ENCODE measurements at regions not wholly inside any gene's neighbourhood (a gene's known extent, or its start where the extent isn't known, plus 50 kb on each side); places are given as distances from the start of the nearest gene placed in this dataset.

DNA sequence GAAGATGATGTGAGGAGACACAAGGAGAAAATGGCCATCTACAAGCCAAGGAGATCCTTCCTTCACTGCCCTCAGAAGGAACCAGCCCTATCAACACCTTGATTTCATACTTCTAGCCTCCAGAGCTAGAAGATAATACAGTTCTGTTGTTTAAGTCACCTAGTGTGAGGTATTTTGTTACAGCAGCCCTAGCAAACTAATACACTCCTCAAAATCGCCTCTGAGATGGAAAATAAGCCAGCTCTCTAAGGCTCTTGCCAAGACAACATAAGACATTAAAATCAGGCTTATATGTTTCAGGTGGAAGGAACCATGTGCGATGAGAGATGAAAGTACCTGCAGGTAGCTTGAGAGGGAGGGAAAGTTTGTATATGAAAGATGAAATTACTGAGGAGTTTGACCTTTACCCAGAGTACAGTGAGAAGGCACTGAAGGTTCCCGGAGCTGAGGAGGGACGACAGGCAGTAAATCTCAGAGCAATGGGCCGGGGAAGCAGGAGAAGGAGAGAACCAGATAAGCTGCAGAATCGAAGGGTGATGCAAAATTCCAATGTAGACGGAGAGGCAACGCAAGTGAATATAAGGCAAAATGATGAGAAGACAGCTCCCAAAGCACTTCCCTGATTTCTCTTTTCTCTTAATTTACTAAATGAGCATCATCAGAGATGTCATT lies 84.7 kb downstream of the HHIPL2 start:
- Mint-ChIP-seq H3K9me3 (peaks cover 41% of the 10 kb centered on the region), H3K27me3 (ENCODE audit: low read depth) (no peaks in the 10 kb centered on the region), H3K4me3 (no peak overlapping the region; the same call in 1 of the 2 replicates), H3K36me3 (peaks cover 10% of the 10 kb centered on the region), H3K27ac (no peak overlapping the region), H3K4me1 (peaks cover 3% of the 10 kb centered on the region)
- no peak for ATAC-seq
- no peak for TF ChIP-seq SMAD3 (CRISPR knock-in tag; IDR thresholded peaks at IDR 0.05; ENCODE audit: borderline replicate concordance)
- TF ChIP-seq, protein P1, sequence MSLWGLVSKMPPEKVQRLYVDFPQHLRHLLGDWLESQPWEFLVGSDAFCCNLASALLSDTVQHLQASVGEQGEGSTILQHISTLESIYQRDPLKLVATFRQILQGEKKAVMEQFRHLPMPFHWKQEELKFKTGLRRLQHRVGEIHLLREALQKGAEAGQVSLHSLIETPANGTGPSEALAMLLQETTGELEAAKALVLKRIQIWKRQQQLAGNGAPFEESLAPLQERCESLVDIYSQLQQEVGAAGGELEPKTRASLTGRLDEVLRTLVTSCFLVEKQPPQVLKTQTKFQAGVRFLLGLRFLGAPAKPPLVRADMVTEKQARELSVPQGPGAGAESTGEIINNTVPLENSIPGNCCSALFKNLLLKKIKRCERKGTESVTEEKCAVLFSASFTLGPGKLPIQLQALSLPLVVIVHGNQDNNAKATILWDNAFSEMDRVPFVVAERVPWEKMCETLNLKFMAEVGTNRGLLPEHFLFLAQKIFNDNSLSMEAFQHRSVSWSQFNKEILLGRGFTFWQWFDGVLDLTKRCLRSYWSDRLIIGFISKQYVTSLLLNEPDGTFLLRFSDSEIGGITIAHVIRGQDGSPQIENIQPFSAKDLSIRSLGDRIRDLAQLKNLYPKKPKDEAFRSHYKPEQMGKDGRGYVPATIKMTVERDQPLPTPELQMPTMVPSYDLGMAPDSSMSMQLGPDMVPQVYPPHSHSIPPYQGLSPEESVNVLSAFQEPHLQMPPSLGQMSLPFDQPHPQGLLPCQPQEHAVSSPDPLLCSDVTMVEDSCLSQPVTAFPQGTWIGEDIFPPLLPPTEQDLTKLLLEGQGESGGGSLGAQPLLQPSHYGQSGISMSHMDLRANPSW (CRISPR knock-in tag; conservative IDR thresholded peaks at IDR 0.05; ENCODE audit: low read depth) = no peak
- TF ChIP-seq RELA (CRISPR knock-in tag; IDR thresholded peaks at IDR 0.05; ENCODE audit: borderline replicate concordance) = no peak
- TF ChIP-seq NR2C2 (CRISPR knock-in tag; IDR thresholded peaks at IDR 0.05) = no peak
- CTCF ChIA-PET = interaction anchor here (3.3 kb wide), 1 partner anchor 8 kb away, joined by 21 read pairs; no protein-coding TSS in a partner anchor
- POLR2A ChIA-PET = no interaction called here
- DNase-seq (ENCODE audit: low spot score) = no peak

DNA sequence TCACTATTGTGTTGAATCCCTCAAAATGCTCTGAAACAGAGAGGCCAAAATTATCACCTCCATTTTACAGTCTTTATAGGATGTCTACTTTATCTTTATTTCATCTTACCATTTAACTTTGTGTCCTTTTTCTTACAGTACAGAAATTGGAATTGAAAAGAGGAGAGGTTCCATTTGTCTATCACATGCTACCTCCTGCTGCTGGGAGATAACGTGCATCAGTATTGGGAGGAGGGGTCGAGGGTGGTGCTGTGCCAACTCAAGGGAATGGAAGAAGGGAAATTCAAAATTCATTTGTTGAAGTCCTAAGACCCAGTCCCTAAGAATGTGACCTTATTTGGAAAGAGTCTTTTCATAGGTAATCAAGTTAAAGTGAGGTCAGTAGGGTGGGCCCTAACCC lies 85.3 kb downstream of the HHIPL2 start:
- ATAC-seq (no peak), DNase-seq (ENCODE audit: low spot score) (no peak)
- Mint-ChIP-seq H3K9me3 (peaks cover 47% of the 10 kb centered on the region), H3K36me3 (peaks cover 11% of the 10 kb centered on the region), H3K4me1 (peaks cover 3% of the 10 kb centered on the region), H3K27me3 (ENCODE audit: low read depth) (no peaks in the 10 kb centered on the region), H3K27ac (no peak overlapping the region), H3K4me3 (no peak overlapping the region)
- TF ChIP-seq NFATC4 (CRISPR knock-in tag; IDR thresholded peaks at IDR 0.05) = no peak
- TF ChIP-seq, protein P2, sequence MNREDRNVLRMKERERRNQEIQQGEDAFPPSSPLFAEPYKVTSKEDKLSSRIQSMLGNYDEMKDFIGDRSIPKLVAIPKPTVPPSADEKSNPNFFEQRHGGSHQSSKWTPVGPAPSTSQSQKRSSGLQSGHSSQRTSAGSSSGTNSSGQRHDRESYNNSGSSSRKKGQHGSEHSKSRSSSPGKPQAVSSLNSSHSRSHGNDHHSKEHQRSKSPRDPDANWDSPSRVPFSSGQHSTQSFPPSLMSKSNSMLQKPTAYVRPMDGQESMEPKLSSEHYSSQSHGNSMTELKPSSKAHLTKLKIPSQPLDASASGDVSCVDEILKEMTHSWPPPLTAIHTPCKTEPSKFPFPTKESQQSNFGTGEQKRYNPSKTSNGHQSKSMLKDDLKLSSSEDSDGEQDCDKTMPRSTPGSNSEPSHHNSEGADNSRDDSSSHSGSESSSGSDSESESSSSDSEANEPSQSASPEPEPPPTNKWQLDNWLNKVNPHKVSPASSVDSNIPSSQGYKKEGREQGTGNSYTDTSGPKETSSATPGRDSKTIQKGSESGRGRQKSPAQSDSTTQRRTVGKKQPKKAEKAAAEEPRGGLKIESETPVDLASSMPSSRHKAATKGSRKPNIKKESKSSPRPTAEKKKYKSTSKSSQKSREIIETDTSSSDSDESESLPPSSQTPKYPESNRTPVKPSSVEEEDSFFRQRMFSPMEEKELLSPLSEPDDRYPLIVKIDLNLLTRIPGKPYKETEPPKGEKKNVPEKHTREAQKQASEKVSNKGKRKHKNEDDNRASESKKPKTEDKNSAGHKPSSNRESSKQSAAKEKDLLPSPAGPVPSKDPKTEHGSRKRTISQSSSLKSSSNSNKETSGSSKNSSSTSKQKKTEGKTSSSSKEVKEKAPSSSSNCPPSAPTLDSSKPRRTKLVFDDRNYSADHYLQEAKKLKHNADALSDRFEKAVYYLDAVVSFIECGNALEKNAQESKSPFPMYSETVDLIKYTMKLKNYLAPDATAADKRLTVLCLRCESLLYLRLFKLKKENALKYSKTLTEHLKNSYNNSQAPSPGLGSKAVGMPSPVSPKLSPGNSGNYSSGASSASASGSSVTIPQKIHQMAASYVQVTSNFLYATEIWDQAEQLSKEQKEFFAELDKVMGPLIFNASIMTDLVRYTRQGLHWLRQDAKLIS (CRISPR knock-in tag; IDR thresholded peaks at IDR 0.05; ENCODE audit: borderline replicate concordance) = no peak
- CTCF ChIA-PET = no interaction called here
- POLR2A ChIA-PET = no interaction called here

DNA sequence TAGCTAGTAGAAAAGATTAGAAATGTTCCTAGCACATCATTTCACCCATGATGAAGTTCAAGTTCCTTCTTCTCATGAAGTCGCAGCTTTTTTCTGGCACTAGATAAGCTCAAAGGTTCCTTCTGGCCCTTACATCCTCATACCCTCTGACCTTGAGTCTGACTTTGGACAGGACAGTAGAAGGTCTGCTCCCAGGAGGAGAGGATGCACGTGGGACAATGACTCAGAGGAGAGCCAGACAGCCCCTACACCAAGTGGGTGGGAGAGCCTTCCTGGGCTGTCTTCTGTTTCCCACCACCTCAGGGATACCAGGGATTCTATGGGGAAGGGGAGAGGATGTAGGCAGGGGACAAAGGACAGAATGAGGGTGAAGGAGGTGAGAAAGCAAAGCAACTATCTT lies 86.0 kb downstream of the HHIPL2 start:
- Mint-ChIP-seq H3K9me3 (peaks cover 54% of the 10 kb centered on the region), H3K27me3 (ENCODE audit: low read depth) (no peaks in the 10 kb centered on the region), H3K27ac (no peak overlapping the region), H3K36me3 (peaks cover 18% of the 10 kb centered on the region), H3K4me1 (peaks cover 3% of the 10 kb centered on the region), H3K4me3 (no peak overlapping the region)
- DNase-seq (ENCODE audit: low spot score) (no peak), ATAC-seq (no peak)
- POLR2A ChIA-PET = no interaction called here
- CTCF ChIA-PET = no interaction called here
- TF ChIP-seq ZNF219 (CRISPR knock-in tag; IDR thresholded peaks at IDR 0.05; ENCODE audit: borderline replicate concordance) (no peak), NFYB (CRISPR knock-in tag; conservative IDR thresholded peaks at IDR 0.05; ENCODE audit: low read depth) (no peak), SMAD3 (CRISPR knock-in tag; IDR thresholded peaks at IDR 0.05; ENCODE audit: borderline replicate concordance) (no peak), TCF7 (CRISPR knock-in tag; IDR thresholded peaks at IDR 0.05; ENCODE audit: low read depth) (no peak), MXD4 (CRISPR knock-in tag; IDR thresholded peaks at IDR 0.05; ENCODE audit: borderline replicate concordance) (no peak), GRHL2 (CRISPR knock-in tag; IDR thresholded peaks at IDR 0.05; ENCODE audit: insufficient replicate concordance, severe bottlenecking) (no peak), RELA (CRISPR knock-in tag; IDR thresholded peaks at IDR 0.05; ENCODE audit: borderline replicate concordance) (no peak), ZNF423 (CRISPR knock-in tag; IDR thresholded peaks at IDR 0.05) (no peak)
- TF ChIP-seq, protein P3, sequence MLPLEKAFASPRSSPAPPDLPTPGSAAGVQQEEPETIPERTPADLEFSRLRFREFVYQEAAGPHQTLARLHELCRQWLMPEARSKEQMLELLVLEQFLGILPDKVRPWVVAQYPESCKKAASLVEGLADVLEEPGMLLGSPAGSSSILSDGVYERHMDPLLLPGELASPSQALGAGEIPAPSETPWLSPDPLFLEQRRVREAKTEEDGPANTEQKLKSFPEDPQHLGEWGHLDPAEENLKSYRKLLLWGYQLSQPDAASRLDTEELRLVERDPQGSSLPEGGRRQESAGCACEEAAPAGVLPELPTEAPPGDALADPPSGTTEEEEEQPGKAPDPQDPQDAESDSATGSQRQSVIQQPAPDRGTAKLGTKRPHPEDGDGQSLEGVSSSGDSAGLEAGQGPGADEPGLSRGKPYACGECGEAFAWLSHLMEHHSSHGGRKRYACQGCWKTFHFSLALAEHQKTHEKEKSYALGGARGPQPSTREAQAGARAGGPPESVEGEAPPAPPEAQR (CRISPR knock-in tag; IDR thresholded peaks at IDR 0.05) = no peak
- TF ChIP-seq, protein P4, sequence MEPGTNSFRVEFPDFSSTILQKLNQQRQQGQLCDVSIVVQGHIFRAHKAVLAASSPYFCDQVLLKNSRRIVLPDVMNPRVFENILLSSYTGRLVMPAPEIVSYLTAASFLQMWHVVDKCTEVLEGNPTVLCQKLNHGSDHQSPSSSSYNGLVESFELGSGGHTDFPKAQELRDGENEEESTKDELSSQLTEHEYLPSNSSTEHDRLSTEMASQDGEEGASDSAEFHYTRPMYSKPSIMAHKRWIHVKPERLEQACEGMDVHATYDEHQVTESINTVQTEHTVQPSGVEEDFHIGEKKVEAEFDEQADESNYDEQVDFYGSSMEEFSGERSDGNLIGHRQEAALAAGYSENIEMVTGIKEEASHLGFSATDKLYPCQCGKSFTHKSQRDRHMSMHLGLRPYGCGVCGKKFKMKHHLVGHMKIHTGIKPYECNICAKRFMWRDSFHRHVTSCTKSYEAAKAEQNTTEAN (CRISPR knock-in tag; IDR thresholded peaks at IDR 0.05) = no peak
- TF ChIP-seq, protein P5, sequence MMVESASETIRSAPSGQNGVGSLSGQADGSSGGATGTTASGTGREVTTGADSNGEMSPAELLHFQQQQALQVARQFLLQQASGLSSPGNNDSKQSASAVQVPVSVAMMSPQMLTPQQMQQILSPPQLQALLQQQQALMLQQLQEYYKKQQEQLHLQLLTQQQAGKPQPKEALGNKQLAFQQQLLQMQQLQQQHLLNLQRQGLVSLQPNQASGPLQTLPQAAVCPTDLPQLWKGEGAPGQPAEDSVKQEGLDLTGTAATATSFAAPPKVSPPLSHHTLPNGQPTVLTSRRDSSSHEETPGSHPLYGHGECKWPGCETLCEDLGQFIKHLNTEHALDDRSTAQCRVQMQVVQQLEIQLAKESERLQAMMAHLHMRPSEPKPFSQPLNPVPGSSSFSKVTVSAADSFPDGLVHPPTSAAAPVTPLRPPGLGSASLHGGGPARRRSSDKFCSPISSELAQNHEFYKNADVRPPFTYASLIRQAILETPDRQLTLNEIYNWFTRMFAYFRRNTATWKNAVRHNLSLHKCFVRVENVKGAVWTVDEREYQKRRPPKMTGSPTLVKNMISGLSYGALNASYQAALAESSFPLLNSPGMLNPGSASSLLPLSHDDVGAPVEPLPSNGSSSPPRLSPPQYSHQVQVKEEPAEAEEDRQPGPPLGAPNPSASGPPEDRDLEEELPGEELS (CRISPR knock-in tag; IDR thresholded peaks at IDR 0.05) = no peak
- TF ChIP-seq, protein P6, sequence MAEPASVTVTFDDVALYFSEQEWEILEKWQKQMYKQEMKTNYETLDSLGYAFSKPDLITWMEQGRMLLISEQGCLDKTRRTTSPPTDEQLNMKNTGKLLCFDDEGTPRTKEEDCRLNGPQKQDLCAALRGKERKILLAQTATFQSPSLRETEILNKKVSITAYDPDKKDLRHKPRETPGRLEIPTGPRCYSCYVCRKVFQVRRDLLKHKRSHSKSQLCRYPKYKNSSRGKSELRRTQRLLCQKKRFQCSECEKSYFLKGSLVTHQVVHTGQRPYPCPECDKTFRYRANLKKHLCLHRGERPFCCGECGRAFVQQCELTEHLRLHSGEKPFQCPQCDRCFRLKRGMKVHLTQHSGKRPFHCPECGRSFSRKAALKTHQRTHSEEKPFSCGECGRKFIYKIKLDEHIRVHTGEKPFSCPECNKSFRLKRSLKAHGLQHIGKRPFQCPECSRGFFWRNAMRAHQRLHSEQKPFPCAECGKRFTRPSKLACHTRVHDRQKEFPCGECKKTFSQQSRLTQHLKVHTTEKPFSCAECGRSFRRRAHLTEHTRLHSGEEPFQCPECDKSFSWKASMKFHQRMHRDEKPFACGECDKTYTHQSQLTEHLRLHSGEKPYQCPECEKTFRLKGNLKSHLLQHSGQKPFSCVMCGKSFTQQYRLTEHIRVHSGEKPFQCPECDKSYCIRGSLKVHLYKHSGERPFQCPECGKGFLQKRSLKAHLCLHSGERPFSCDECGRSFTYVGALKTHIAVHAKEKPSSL (CRISPR knock-in tag; conservative IDR thresholded peaks at IDR 0.05) = no peak

All from WTC11 (cell line).